Astrocyte (in vitro differentiated cells and primary cell): ENCODE measurements at regions not wholly inside any gene's neighbourhood (a gene's known extent, or its start where the extent isn't known, plus 50 kb on each side); places are given as distances from the start of the nearest gene placed in this dataset.

Source experiments
- DNase-seq: peaks from one replicate; pipeline ENCODE4 v3.0.0-alpha.2; 2010; ENCODE audit warnings: low read depth
- FAIRE-seq: peaks from 2 replicates; lab custom pipeline; 2011; peaks lifted over from hg19 to GRCh38; lab: Jason Lieb, UNC
- H2AFZ ChIP-seq: 2 replicates; pipeline ENCODE4 v1.6.0; 2012; ENCODE audit warnings: low read depth, low read length, inconsistent platforms
- H3K27ac ChIP-seq: 2 replicates; pipeline ENCODE4 v1.5.1; 2011; ENCODE audit warnings: low read depth, low read length, inconsistent platforms
- H3K27me3 ChIP-seq: 2 replicates; pipeline ENCODE4 v1.6.0; 2011; ENCODE audit warnings: low read length, inconsistent platforms; ENCODE audit not compliant: insufficient read depth
- H3K36me3 ChIP-seq: 2 replicates; pipeline ENCODE4 v1.5.1; 2011; ENCODE audit warnings: low read length, inconsistent platforms; ENCODE audit not compliant: insufficient read depth
- H3K4me1 ChIP-seq: 2 replicates; pipeline ENCODE4 v1.5.1; 2011; ENCODE audit warnings: low read length, inconsistent platforms; ENCODE audit not compliant: insufficient read depth
- H3K4me2 ChIP-seq: 2 replicates; pipeline ENCODE4 v1.6.0; 2012; ENCODE audit warnings: low read length, inconsistent platforms
- H3K4me3 ChIP-seq: 2 replicates; pipeline ENCODE4 v1.5.1; 2011; ENCODE audit warnings: low read depth, mild to moderate bottlenecking, low read length, inconsistent platforms; ENCODE audit not compliant: insufficient read depth
- H3K79me2 ChIP-seq: 2 replicates; pipeline ENCODE4 v1.6.0; 2012; ENCODE audit warnings: mild to moderate bottlenecking, low read length, inconsistent platforms; ENCODE audit not compliant: insufficient read depth
- H3K9ac ChIP-seq: 2 replicates; pipeline ENCODE4 v1.6.0; 2012; ENCODE audit warnings: mild to moderate bottlenecking, low read length, inconsistent platforms
- H3K9me3 ChIP-seq: 2 replicates; pipeline ENCODE4 v1.5.1; 2012; ENCODE audit warnings: low read depth, mild to moderate bottlenecking, low read length, inconsistent platforms; ENCODE audit not compliant: insufficient read depth
- H4K20me1 ChIP-seq: 2 replicates; pipeline ENCODE4 v1.6.0; 2012; ENCODE audit warnings: low read length, inconsistent platforms; ENCODE audit not compliant: insufficient read depth
- H3K27ac Mint-ChIP-seq: one replicate; pipeline ENCODE4 v1.8.0; 2021; ENCODE audit warnings: mild to moderate bottlenecking, mixed read lengths; ENCODE audit not compliant: unreplicated experiment
- H3K27me3 Mint-ChIP-seq: one replicate; pipeline ENCODE4 v1.8.0; 2021; ENCODE audit warnings: low read depth, mixed read lengths; ENCODE audit not compliant: unreplicated experiment
- H3K36me3 Mint-ChIP-seq: one replicate; pipeline ENCODE4 v1.8.0; 2021; ENCODE audit warnings: low read depth, mixed read lengths; ENCODE audit not compliant: unreplicated experiment
- H3K4me1 Mint-ChIP-seq: one replicate; pipeline ENCODE4 v1.8.0; 2021; ENCODE audit warnings: low read depth, mixed read lengths; ENCODE audit not compliant: unreplicated experiment
- H3K4me3 Mint-ChIP-seq: one replicate; pipeline ENCODE4 v1.8.0; 2021; ENCODE audit warnings: mild to moderate bottlenecking, moderate library complexity, mixed read lengths; ENCODE audit not compliant: unreplicated experiment
- H3K9me3 Mint-ChIP-seq: one replicate; pipeline ENCODE4 v1.8.0; 2021; ENCODE audit warnings: mild to moderate bottlenecking, mixed read lengths; ENCODE audit not compliant: unreplicated experiment
- CTCF ChIP-seq: IDR thresholded peaks from 2 replicates; pipeline ENCODE4 v1.5.1; 2011; ENCODE audit warnings: low read depth, mild to moderate bottlenecking, inconsistent platforms, low read length, moderate library complexity; ENCODE audit not compliant: insufficient read depth
- EZH2 ChIP-seq: IDR thresholded peaks from 2 replicates; pipeline ENCODE4 v1.6.1; 2012; ENCODE audit warnings: mild to moderate bottlenecking, low read length, inconsistent platforms; ENCODE audit not compliant: insufficient read depth

GRCh38 chr17:71486261-71486660, 634.6 kb upstream of the SOX9 start:
- H4K20me1 ChIP-seq = no peaks in the 10 kb centered on the region
- Mint-ChIP-seq H3K36me3 (no peaks in the 10 kb centered on the region), H3K4me3 (no peak overlapping the region), H3K27me3 (no peaks in the 10 kb centered on the region), H3K27ac (no peak overlapping the region), H3K4me1 (peaks cover 7% of the 10 kb centered on the region), H3K9me3 (no peaks in the 10 kb centered on the region)
- H3K9me3 ChIP-seq = no peaks in the 10 kb centered on the region
- no peak overlapping the region for H3K27ac ChIP-seq
- no peaks in the 10 kb centered on the region for H3K36me3 ChIP-seq
- FAIRE-seq (no peak), DNase-seq (peak; percentile 75)
- no peaks in the 10 kb centered on the region for H3K79me2 ChIP-seq
- no peak overlapping the region for H3K4me2 ChIP-seq
- no peak overlapping the region for H2AFZ ChIP-seq
- H3K4me1 ChIP-seq = no peaks in the 10 kb centered on the region
- TF ChIP-seq EZH2 (no peak), CTCF (no peak)
- no peak overlapping the region for H3K4me3 ChIP-seq
- no peak overlapping the region for H3K9ac ChIP-seq
- no peaks in the 10 kb centered on the region for H3K27me3 ChIP-seq

- Histone ChIP-seq H2AFZ (no peak overlapping the region), H3K4me2 (no peak overlapping the region), H3K36me3 (no peaks in the 10 kb centered on the region), H3K27me3 (no peaks in the 10 kb centered on the region), H3K79me2 (no peaks in the 10 kb centered on the region), H3K4me3 (no peak overlapping the region), H3K27ac (no peak overlapping the region), H4K20me1 (no peaks in the 10 kb centered on the region), H3K9ac (no peak overlapping the region), H3K4me1 (peaks cover 3% of the 10 kb centered on the region), H3K9me3 (no peaks in the 10 kb centered on the region)
- TF ChIP-seq EZH2 = no peak
- TF ChIP-seq CTCF = no peak
- Mint-ChIP-seq H3K9me3 (no peaks in the 10 kb centered on the region), H3K4me1 (peaks cover 15% of the 10 kb centered on the region), H3K27me3 (no peaks in the 10 kb centered on the region), H3K27ac (no peak overlapping the region), H3K36me3 (no peaks in the 10 kb centered on the region), H3K4me3 (no peak overlapping the region)
- peak; percentile 41 for FAIRE-seq
- no peak for DNase-seq
Measured at GRCh38 chr17:71488851-71489250, 632.0 kb upstream of the SOX9 start.

GRCh38 chr17:71494062-71494855, 626.6 kb upstream of the SOX9 start:
- Histone ChIP-seq H3K36me3 (no peaks in the 10 kb centered on the region), H3K4me1 (peaks cover 9% of the 10 kb centered on the region), H3K27ac (peak overlapping the region; percentile 25), H3K9me3 (no peaks in the 10 kb centered on the region), H3K4me3 (no peak overlapping the region), H3K27me3 (no peaks in the 10 kb centered on the region), H3K4me2 (peak overlapping the region; percentile 9), H3K79me2 (no peaks in the 10 kb centered on the region), H4K20me1 (no peaks in the 10 kb centered on the region), H2AFZ (no peak overlapping the region), H3K9ac (no peak overlapping the region)
- peaks cover 24% of the 10 kb centered on the region for H3K4me1 Mint-ChIP-seq
- H3K27ac Mint-ChIP-seq = peak overlapping the region; percentile 80
- no peaks in the 10 kb centered on the region for H3K36me3 Mint-ChIP-seq
- FAIRE-seq = no peak
- H3K27me3 Mint-ChIP-seq = no peaks in the 10 kb centered on the region
- no peaks in the 10 kb centered on the region for H3K9me3 Mint-ChIP-seq
- H3K4me3 Mint-ChIP-seq = no peak overlapping the region
- DNase-seq = peak; percentile 81
- TF ChIP-seq EZH2 = no peak
- TF ChIP-seq CTCF = no peak
